SK-N-MC (cell line): ENCODE measurements at regions not wholly inside any gene's neighbourhood (a gene's known extent, or its start where the extent isn't known, plus 50 kb on each side); places are given as distances from the start of the nearest gene placed in this dataset.

Experiments used
- EZH2 ChIP-seq: fragments of 200-600 bp; sonication (generic); IDR thresholded peaks from one replicate; pipeline ENCODE4 v1.6.1; 2017; ENCODE audit warnings: antibody characterized with exemption
- POLR2AphosphoS5 ChIP-seq: IDR thresholded peaks from 2 replicates; pipeline ENCODE4 v1.6.1; 2012; ENCODE audit warnings: mild to moderate bottlenecking, low read depth, low read length, borderline replicate concordance

GRCh38 chr2:8558096-8558495, 123.8 kb upstream of the ID2 start:
- TF ChIP-seq POLR2AphosphoS5 = no peak
- no peak for TF ChIP-seq EZH2
